Amniotic epithelial cell (primary cell): ENCODE measurements at regions not wholly inside any gene's neighbourhood (a gene's known extent, or its start where the extent isn't known, plus 50 kb on each side); places are given as distances from the start of the nearest gene placed in this dataset.
A peak's percentile ranks its signal among the peaks of the same experiment; 100 is the strongest.
"Not testable (repeated sequence)": the region's sequence is repeated elsewhere in the genome, so short reads cannot be mapped to it uniquely, and the experiment has no call there.

Experiments used
- DNase-seq: peaks from one replicate; pipeline ENCODE4 v3.0.0-alpha.2; 2010; ENCODE audit warnings: low read depth

DNA sequence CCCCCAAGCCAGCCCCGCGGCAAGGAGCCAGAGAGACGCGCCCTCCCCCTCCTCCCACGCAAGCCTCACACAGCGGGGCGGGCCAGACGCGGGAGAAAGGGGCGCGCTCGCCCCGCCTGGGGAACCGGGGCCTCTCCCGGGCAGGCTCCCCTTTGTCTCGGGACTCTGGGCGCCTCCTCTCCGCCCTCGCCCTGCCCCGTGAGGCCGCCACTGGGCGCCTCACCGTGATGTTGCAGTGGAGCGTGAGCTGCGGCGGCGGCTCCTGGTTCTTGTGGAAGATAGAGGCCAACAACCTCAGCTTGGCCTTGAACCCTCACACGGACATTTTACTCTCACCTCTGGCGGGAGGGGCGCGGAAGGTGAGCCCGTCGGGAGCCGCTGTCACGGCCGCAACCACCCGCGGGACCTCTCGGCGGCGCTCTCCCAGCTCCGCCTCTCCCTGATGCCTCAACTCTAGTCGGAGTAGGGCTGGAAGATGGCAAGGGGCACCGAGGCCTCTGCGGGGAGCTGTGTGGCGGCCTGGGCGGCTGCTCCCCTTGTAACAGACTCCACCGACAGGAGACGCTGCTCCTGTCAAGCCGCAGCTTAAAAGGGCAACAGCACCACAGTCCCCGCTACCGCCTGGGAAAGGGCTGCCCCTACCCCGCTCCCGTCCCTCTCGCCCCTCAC, 179.2 kb upstream of the ZSCAN2 start:
- not testable (repeated sequence) for DNase-seq

DNA sequence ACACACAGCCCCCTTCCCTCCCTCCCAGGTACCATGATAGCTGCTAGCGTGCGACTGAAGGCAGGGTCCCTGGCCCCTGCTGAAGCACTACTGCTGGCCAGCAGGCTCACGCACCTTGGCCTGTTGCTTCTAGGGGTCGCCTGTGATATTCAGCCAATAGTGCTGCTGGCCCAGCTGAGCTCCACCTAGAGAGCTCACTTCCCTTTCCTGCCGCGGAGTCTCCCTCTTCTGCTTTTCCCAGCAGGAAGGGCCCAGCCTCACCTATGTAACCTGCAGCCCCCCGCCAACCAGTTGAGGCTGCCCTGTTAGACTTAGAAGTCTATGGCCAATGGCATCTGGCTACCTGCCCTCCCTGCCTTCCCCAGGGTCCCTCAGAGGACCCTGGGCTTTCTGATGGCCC, 175.5 kb upstream of the ZSCAN2 start:
- DNase-seq = not testable (repeated sequence)

GRCh38 chr15:84473305-84473877, 127.4 kb upstream of the ZSCAN2 start:
- not testable (repeated sequence) for DNase-seq

DNA sequence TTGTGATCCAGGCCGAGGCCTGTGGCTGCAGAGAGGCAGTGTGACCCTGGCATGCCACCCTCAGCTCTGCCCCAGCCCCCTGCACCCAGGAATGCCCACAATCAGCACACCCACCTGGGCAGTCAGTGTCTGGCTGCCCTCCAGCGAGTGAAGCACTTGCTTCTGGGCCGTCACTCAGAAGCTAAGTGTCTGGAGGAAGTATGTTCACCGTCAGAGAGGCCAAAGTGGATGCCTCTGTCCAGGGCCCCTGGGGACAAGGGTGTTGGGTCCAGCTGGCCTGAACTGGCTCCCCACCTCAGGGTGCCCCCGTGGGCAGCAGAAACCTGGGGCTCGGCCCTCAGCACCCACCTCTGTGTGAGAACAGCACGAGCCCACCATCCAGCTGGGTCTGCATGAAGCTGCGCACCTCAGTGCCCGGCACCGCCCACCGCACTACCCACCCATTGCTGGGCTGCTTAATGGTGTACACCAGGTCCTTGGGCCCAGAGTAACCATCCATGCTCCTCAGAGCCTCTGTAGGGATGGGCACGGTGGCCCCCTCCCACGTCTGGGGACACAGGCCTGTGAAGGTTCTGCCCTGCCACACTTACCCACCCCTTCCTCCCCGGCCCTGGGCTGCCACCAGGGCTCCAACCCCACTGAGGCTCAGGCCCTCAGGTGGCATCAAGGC, 124.3 kb upstream of the ZSCAN2 start:
- DNase-seq = not testable (repeated sequence)

GRCh38 chr15:84477550-84477949, 123.3 kb upstream of the ZSCAN2 start:
- not testable (repeated sequence) for DNase-seq

- DNase-seq = not testable (repeated sequence)
Observed at GRCh38 chr15:84480174-84480681, 120.6 kb upstream of the ZSCAN2 start.

GRCh38 chr15:84483859-84484258, 117.0 kb upstream of the ZSCAN2 start:
- not testable (repeated sequence) for DNase-seq

- not testable (repeated sequence) for DNase-seq
Observed at GRCh38 chr15:84500165-84500889, 100.5 kb upstream of the ZSCAN2 start.

DNA sequence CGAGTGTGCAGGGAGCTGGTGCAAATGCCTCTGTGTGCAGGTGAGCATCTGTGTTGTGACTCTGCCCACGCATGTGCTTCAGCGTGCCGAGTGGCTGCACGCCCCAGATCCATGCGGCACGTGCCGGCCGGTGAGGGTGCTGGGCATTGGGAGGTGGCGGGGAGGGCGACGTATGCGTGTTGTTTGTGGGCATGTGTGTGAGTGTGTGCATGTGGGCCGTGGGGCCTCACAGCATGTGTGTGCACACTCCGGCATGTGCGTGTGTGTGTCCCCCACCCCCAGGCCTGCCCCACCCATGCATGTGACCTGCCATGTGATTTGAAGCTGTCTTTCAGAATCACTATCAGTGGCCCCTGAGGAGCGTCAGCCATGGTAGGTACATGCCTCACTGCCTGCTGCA, 97.7 kb upstream of the ZSCAN2 start:
- DNase-seq = not testable (repeated sequence)

DNA sequence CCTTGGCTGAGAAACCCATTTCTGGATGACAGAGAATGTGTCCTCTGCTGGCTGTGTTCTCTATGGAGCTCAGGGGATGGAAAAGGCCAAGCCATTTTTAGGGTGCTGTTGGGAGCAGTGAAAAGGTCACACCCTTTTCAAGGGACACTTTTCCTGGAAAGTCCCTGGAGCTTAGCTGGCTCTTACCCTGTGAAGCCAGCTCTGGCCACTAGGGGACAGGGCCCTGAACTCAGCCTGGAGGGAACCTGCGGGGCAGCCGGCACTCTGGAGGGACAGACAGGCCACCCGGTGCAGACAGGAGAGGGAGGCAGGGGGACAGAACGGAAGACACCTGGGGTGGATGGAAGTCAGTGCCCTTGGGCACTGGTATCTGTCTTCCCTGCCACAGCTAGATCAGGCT, 95.3 kb upstream of the ZSCAN2 start:
- not testable (repeated sequence) for DNase-seq

DNA sequence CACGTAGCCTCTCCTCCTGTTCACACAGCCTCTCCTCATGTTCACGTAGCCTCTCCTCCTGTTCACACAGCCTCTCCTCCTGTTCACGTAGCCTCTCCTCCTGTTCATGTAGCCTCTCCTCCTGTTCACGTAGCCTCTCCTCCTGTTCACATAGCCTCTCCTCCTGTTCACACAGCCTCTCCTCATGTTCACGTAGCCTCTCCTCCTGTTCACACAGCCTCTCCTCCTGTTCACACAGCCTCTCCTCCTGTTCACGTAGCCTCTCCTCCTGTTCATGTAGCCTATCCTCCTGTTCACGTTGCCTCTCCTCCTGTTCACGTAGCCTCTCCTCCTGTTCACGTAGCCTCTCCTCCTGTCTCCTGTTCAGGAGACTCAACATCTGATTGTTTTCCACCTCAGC, 88.5 kb upstream of the ZSCAN2 start:
- DNase-seq = not testable (repeated sequence)

DNA sequence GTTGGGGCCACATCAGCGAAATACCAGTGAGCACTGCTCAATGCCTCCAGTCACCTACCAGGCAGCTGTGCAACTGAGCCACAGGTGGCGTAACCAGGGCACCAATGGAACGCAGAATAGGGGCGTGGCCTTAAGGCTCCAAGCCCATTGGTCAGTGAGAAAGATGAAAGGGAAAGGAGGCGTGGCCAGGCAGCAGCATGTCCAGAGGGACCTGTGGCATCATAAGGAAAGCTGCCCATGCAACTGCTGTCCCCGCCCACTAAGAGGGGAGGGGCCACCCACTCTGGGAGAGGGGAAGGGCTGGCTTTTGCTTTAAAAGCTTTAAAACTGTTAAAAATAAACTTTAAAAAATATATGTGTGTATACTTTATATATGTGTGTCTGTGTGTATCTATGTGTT, 84.0 kb upstream of the ZSCAN2 start:
- DNase-seq = not testable (repeated sequence)

- DNase-seq = not testable (repeated sequence)
Observed at GRCh38 chr15:84525491-84526344, 75.1 kb upstream of the ZSCAN2 start.

GRCh38 chr15:84530751-84531150, 70.1 kb upstream of the ZSCAN2 start:
- not testable (repeated sequence) for DNase-seq

DNA sequence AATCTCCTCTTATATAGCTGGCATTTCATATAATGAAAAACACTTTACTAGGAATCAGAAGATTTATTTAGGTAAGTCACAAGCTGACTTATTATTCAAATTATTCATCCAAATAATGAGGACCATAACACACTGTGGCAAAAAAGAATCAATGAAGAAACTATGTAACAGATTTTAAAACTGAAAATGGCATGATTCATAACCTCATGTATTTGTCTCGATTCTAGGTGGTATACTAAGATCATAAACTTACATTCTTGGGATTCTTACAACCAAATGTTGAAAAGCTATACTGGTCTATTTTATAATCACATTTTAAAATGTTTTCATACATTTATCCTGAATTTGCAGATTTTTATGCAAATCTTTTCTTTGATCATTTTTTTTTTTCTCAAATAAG, 69.6 kb upstream of the ZSCAN2 start:
- not testable (repeated sequence) for DNase-seq

GRCh38 chr15:84531709-84532367, 69.0 kb upstream of the ZSCAN2 start:
- peak; percentile 43 for DNase-seq

GRCh38 chr15:84533705-84534104, 67.1 kb upstream of the ZSCAN2 start:
- not testable (repeated sequence) for DNase-seq

DNA sequence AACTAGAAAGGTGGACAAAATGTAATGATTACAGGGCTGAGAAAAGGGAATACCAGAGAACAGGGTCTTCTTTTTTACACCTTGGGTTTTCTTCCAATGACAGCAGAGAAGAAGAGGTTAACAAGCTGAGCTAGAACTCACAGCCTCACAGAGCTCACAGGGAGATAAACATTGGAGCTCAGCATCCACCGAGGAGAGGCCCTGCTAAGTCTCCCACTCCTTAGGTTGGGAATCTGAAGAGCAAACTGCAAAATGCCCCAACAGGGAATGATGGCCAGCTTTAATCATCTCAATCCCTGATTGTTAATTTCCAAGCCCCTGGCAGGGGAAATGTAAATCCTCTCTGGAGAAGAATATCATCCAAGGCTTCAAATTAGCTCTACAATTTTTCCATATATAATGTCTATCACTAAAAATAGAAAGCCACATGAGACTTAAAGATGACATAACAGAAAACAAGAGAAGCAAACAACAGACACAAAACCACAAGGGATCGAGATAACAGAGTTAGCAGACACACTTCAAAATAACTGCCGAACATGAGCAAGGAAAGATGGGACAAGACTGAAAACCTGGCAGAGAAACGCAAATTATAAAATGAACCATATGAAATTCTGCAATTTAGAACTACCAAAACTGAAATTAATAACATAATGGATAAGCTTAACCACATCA, 66.1 kb upstream of the ZSCAN2 start:
- DNase-seq = peak; percentile 35

DNA sequence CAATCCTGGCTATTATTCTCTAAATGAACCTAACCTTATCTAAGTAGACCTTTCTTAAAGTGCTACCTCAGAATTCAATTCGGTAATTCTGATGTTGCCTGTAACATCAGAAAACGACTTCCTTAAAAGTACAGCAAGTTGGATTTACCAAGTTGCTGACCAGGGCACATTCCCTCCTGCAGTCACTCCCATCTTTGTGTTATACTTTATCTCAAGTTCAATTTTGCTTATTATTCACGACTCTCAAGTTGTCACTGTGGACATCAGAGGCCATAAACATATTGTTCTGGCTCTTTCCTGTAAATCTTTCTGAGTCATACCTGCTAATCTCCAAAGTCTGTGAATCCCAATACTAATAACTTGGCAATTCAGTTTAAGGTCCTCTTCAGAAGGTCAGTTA, 64.6 kb upstream of the ZSCAN2 start:
- DNase-seq = peak; percentile 3

GRCh38 chr15:84544586-84544985, 56.2 kb upstream of the ZSCAN2 start:
- DNase-seq = not testable (repeated sequence)
